Vagina (tissue), 2 donors: ENCODE measurements at regions not wholly inside any gene's neighbourhood (a gene's known extent, or its start where the extent isn't known, plus 50 kb on each side); places are given as distances from the start of the nearest gene placed in this dataset.

Experiments used
- POLR2A ChIP-seq, 2 donors: fragments of 450-650 bp; IDR thresholded peaks; one replicate each; pipeline ENCODE4 v1.6.1; 2017; ENCODE audit warnings: antibody characterized with exemption in 2 of 2, mild to moderate bottlenecking in 2 of 2, moderate library complexity in 2 of 2
- POLR2AphosphoS5 ChIP-seq, 2 donors: sonication (generic); formaldehyde crosslinking; IDR thresholded peaks; one replicate each; pipeline ENCODE4 v1.9.0; 2017; ENCODE audit warnings: antibody characterized with exemption in 2 of 2, mild to moderate bottlenecking in 2 of 2, low read depth in 1 of 2; ENCODE audit not compliant: insufficient read depth in 1 of 2

DNA sequence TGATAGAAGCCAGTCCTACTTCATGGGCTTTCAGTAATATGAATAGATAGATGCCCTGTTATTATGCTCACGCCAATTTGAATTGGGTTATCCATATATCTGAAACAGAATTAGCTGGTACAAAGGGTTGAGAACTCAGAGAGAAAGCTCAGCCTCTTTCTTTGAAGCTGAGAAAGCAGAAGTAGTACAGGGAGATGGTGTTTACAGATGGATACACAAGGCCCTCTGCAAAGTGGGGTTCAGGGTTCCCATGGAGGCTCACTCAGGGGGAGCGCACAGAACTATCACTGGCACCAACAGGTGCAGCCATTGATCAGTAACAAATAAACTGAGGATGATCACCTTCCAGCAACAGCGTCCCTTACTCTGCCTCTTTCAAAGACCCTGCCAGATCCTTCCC, 349.7 kb downstream of the ICE1 start:
- TF ChIP-seq POLR2AphosphoS5 (IDR thresholded peaks at IDR 0.05; ENCODE audit: insufficient read depth in 1 of 2, low read depth in 1 of 2) (no peak), POLR2A (IDR thresholded peaks at IDR 0.05) (no peak)
